SIG-M5 treated with dmso at 0.1 percent for 504 hours (cell line): ENCODE measurements at regions not wholly inside any gene's neighbourhood (a gene's known extent, or its start where the extent isn't known, plus 50 kb on each side); places are given as distances from the start of the nearest gene placed in this dataset.
A peak's percentile ranks its signal among the peaks of the same experiment; 100 is the strongest.
"Not testable (repeated sequence)": the region's sequence is repeated elsewhere in the genome, so short reads cannot be mapped to it uniquely, and the experiment has no call there.

Source experiments
- DNase-seq: peaks from one replicate; lab custom pipeline; 2025; ENCODE audit not compliant: unreplicated experiment; lab: John Stamatoyannopoulos, UW

DNA sequence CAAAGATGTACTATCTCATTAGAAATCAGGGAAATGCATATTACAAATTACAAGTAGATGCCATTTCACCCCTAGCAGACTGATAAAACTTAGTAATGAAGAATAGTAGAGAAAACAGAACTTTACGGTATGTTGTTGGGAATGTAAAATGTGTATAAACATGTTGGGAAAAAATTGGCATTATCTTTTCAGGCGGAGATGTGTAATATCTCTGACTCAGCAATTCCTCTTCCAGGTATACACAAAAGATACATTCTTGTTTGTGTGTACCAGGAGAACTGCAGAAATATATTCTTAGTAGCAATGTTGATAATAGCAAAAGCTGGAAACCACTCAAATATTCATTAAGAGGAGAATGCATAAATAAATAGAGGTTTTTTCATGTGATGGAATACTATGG lies 204.5 kb downstream of the LPIN1 start:
- DNase-seq: no peak

DNA sequence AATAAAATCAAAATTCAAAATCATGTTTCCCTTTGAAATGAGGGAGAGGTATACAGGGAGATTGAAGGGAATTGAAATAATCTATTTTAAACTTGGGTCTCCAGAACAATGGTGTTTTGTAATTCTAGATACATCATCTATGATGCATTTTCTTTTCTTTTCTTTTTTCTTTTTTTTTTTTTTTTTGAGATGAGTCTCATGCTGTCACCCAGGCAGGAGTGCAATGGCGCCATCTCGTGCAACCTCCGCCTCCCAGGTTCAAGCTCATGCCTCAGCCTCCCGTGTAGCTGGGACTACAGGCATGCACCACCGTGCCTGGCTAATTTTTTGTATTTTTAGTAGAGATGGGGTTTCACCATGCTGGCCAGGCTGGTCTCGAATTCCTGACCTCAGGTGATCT lies 205.1 kb downstream of the LPIN1 start:
- DNase-seq: not testable (repeated sequence)

DNA sequence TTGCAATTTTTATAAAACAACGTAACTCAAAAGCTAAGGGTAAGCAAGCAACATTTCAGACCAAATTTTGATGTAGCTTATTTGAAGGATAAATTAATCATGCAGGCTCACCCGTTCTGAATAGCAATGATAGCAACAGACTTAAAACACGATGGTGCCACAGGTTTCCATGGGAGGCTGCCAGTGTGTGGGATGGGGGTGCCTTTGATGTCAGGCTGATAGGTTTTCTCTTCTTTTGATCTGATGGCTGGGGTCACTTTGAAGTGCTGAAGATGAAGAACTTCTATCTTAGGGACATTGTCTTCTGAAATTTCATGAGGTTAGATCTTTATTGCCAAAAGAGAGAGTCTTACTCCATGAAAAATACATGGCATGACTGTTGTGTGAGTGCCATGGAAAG lies 206.8 kb downstream of the LPIN1 start:
- DNase-seq: no peak

DNA sequence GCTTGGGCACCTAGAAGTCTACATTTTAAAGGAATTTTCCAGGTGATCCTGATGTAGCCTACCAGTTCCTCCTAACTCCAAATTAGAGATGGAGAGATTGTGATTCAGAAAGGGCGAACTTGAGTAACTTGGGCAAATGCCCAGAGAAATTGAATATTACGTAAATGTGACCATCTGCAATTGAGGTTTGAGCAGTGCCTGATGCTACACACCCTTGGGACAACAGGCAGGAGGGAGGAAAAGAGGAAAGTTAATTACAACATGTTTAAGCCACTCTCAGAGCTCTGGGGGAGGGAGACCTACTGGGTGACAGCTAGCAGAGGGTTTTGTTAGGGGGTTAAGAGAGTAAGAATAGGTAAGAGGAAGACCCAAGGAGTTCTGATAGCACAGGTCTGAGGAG lies 208.9 kb downstream of the LPIN1 start:
- peak; percentile 67 for DNase-seq

DNA sequence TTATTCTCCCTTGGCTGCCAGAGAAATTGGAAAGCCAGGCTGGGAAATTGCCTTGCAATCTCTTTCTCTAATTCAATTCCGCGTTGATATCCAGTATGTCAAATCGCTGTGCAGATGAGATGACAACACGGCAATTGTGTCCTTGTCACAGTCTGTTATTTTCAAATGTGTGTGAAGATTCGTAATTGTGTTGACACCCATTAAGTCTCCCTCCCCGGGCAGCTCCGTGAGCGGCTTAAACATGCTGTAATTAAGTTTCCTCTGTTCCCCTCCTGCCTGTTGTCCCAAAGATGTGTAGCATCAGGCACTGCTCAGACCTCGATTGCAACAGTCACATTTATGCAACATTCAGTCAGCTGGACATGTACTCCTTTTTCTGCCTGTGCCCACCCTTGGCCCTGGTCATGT lies 209.5 kb downstream of the LPIN1 start:
- DNase-seq: peak; percentile 39

DNA sequence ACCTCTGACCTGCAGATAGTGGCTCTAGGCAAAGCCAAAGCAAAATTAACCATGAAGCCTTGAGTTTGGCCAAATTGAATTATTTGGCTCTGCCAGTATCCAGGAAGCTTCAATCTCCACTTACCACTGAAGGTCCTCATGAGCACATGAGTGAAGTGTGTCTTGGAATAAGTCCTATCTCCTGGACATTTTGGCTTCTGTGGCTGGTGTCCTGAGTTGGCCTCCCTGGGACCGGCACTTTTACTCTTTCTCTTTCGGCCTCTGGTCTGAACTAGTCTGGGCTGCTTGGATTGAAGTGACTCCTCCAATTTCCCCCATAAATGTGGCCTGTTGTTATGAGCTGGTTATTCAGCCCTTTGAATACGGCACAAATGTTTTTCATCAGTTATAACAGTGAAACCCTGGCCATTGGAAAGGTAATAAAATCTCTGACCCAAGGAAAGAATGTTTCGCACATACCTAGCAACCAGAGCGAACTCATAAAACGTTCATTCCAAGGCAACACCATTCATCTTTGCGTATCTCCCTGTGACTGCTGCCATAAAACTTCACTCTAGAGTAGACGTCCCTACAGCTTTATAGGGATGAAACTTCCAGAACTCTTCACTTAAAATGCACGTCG lies 216.4 kb downstream of the LPIN1 start:
- DNase-seq: no peak

DNA sequence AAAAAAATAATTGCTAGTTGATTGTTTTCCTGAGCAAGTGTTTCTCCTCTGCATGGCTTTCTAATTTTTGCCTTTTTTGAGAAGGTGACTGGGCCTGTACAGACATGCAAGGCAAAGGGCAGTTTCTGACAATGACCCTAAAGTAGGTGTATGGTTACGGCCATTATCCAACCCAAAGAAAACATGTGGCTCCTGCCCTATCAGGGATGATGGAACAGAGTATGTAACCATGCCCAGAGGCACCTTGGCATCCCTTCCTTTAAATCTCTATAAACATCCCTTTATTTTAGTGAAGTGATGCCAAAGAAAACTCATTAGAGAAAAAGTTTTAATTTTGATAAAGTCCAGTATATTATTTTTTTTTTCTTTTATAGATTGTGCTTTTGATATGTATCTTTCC lies 217.5 kb downstream of the LPIN1 start:
- DNase-seq: no peak

DNA sequence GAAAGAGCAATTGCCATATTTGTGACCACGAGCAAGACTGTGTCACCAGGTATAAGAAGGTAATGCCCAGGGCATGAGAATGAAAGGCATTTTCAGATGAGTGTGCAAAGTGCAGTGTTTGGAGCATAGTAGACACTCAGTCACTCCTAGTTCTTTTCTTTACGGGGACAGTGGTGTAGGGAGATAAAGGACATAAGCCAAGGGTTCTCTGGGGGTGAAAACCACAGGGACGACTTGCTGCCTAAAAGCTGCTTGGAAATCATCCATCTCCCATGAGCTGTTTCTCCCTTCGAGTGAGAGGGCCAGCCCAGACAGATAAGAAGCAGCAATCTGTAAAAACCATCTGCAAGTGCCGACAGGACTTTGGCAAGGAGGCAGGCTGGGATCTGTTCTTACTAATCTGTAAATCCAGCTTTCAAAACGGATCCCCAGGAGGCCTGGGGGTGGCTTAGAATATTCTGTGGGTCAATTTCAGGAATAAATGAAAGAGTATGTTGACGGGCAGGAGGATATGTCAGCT lies 221.6 kb downstream of the LPIN1 start:
- no peak for DNase-seq

DNA sequence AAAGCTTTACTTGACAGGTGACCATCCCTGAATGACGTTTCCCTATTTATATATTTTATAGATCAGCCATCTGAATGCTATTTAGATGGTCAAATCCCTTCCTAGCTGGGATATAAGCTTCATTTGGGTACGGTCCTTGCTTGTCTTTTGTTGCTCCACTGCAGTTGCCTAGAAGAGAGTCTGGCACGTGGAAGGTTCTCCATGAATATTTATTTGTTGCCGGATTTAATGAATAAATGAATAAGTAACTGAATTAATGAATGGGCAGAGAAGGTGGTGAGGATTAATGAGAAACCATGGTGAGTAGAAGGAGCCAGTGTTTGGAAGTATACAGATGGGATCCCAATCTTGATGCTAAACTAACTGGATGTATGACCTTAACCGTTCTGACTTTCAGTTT lies 222.1 kb downstream of the LPIN1 start:
- DNase-seq: no peak

DNA sequence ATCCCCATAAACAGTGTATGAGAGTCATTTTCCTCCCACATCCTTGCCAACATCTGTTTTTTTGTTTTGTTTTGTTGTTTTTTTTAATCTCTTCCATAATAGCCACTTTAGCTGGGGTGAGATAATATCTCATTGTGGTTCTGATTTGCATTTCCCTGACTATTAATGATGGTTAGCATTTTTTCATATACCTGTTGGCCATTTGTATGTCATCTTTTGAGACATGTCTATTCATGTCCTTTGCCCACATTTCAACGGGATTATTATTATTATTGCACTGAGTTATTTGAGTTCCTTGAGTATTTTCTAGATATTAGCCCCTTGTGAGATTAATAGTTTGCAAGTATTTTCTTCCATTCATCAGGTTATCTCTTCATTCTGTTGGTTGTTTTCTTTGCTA lies 223.3 kb downstream of the LPIN1 start:
- DNase-seq: no peak

DNA sequence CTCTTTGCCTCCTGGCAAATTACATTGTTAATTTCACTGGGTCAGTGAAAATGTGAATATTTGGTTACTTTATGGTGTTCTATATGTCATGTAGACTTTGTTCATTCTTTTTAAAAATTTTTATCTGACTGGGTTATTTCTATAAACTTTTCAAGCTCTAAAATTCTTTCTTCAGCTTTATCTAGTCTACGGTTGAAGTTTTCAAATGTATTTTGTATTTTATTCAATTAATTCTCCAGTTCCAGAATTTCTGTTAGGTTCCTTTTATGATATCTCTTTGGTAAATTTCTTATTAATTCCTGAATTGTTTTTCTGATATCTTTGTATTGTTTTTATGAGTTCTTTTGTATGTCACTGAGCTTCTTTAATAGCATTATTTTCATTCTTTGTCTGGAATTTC lies 228.1 kb downstream of the LPIN1 start:
- no peak for DNase-seq

DNA sequence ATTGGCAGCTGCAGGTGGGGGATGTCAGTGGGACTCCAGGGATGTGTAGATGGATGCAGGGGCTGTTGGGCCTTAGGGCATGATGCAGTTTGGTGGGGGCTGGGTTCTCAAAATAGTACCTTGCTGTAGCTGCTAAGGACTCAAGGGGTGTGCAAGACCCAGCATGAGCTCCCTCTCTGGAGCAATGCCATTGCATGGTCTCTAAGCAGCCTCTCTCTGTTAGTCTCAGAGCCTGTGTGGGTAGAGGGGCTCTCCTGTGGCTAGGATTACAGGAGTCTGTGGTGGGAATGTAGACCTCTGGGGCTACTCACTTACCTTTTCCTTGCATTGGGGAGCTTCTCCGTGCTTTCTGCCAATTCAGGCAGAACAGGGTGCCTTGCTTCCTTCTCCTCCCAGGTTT lies 228.9 kb downstream of the LPIN1 start:
- DNase-seq: no peak

DNA sequence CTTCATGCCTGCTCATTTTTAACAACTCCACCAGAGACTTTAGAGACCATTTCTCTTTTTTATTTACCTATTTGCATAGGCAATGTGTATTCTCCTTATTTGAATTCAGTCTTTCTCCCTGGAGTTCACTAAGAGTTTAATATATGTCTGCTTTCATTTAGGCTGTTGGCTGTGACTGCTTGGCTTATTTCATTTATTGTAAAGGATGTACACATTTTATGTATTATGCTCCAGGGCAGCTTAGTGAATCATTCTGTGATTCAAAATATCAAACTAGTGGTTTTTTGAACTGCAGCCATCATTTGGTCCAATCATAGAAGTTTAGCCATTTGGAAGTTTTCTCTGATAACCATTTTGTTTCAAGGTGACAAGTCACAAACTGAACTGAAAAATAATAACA lies 229.6 kb downstream of the LPIN1 start:
- DNase-seq: no peak

DNA sequence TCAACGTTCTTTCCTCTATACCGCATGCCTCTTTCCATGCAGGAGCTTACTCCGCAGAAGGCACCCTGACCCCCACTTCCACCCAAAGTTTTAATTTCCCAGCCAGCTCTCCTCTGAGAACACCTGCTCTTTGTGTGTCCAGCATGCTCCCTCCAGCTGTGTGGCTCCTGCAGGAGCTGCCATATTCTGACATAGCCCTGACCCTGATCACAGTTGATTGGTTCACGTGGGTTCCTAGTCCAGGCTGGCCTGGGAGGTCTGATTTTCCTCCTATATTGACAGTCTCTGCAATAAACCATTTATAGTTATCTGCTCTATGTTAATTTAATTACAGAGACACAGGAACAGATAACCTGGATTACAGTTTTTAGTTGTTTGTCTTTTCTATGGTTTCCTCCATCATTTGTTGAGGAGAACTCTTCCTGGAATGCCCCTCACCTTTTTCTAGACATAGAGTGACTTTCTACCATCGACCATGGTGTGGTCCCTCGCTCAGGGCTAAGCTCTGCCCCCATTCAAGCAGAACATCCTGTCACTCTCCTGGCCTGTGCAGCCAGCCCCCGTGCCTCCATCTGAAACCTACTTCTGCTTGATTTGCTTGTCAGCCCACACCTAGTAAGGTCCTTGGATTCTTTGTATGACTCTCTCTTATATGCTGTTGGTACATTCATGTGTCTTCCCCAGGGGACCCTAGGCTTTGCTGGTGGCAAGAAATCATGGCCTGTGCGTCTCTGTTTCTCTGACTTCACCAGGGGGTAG lies 231.5 kb downstream of the LPIN1 start:
- DNase-seq: no peak

DNA sequence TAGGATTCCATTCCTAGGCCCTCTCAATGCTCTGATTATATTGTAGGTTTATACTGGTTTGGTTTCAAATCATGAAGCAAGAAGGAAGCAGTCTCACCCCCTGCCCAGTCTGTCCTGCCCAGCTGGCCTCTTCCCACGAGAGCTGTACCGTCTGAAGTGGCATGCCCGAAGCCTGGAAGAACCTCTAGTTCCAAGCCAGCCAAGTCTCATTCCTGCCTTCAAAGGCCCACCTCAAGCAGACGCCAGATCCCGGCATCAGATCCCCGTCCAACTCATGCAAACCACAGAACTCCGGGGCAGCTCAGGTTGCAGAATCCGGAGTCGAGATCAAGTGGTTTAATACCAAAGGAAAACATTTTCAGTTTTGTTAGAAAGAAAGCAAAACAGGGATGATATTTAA lies 234.4 kb downstream of the LPIN1 start:
- DNase-seq: no peak

DNA sequence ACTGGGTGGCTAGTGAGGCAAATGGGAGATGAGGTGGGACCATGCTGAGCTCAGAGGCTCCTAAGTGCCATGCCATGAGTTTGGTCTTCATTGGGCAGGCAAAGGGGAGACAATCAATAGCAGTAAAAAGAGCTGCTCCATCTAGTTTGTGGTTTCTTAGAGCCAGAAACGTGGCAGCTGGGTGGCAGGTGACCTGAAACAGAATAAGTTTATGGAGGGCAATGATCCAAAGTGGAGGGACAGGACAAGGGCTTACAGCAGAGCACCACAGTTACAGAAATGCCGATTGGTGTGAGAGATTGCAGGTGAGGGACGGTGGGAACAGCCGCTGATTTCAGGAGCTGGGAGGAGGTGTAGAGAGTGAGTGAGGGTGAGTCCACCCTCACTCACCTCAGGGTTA lies 237.0 kb downstream of the LPIN1 start:
- no peak for DNase-seq

DNA sequence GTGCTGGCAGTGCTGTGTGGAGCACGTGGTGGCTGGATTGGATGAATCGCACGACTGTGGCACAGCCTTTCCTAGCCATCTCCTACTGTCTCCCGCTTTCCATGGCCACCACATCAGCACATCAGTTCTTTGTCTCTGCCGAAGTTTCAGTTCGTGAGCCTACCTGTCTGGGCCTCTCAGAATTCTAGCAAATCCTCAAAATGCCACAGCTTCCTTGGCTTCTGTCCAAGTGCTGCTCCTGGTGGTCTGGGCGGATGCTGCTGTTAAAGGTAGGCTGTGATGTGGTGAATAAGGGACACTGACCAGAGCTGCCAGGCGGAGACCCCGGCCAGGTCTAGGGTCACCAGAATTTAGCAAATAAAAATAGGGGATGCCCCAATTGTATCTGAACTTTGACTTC lies 237.4 kb downstream of the LPIN1 start:
- no peak for DNase-seq

DNA sequence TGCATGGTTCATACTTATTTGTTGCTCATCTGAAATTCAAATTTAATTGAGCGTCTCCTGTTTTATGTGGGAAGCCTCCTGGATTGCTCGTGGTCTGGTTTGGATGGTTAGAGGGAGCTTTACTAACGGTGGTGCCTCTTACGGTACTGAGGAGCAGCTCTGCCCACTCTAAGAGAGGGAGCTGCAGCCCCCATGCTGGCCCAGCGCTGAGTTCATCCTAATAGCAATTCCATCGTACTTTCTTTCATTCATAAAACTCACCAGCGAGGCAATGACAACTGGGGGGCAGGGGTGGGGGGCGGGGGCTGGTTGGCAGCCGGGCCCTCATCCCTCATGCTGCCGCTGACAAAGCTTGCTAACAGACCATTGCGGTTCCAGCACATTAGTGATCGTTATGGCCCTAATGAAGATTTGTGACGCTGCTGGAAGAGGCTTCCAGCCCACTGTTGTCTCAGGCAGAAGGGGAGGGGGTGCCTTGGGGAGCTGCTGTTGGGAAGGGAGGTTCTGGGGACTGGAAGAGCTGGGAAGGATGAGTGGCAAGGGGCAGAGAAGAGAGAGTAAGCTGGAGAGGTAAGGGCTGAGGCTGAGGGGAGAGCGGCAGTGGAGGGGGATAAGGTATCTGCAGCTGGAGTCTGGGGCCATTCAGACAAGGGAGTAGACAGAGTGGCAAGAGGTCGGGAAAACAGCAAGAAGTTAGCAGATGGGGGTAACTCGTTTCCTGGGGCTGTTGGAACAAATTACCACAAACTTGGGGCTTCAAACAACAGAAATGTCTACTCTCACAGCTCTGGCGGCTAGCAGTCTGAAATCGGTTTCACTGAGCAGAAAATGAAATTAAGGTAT lies 238.1 kb downstream of the LPIN1 start:
- DNase-seq: no peak

DNA sequence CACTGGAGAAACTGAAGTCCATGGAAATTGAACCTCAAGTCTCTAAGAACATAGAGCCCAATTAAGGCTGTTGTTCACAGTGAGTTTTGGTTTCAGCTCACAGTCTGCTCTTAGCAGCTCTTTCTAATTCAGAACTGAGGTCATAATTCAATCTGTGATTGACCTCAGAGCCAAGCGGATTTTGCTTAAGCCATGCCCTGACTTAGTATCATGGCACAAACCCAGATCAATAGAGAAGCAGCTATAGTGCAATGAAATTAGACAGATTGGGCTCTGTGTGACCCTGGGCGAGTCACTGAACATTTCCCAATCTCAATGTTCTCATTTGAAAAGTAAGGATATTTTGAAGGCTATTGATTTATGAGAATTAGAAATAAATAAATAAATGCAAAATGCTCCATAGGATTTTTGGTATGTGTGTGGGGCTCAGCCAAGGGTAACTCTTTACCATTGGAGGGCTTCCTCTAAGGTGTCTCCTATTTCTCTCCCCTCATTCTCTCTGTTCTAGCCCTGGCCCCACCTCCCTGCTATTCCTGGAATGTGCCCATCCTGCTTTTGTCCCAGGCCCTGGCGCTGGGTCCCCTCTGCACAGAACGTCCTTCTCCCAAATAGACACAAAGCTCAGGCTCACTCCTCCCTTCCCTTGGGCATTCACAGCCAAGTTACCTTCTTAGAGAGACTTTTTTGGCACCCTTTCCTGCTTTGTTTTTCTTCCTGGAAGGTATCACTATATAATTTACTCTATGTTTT lies 239.6 kb downstream of the LPIN1 start:
- DNase-seq: no peak

DNA sequence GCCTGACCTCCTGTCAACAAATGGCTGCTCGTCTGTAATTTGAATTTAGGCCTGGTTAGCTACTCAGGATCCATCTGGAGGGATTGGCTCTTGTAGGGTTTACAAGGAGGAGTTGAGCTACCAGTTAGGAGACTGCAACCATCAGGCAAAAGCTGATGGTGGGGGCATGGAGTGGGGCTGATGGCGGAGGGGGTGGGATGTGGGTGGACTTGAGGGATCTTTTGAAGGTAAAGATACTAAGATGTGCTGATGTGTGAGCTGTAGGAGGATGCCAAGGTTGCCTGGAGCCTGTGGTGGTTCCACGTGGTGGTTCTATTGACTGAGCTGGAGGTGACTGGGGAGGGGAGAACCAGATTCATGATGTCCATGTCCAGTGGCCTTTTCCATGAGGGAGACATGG lies 240.7 kb downstream of the LPIN1 start:
- DNase-seq: no peak

DNA sequence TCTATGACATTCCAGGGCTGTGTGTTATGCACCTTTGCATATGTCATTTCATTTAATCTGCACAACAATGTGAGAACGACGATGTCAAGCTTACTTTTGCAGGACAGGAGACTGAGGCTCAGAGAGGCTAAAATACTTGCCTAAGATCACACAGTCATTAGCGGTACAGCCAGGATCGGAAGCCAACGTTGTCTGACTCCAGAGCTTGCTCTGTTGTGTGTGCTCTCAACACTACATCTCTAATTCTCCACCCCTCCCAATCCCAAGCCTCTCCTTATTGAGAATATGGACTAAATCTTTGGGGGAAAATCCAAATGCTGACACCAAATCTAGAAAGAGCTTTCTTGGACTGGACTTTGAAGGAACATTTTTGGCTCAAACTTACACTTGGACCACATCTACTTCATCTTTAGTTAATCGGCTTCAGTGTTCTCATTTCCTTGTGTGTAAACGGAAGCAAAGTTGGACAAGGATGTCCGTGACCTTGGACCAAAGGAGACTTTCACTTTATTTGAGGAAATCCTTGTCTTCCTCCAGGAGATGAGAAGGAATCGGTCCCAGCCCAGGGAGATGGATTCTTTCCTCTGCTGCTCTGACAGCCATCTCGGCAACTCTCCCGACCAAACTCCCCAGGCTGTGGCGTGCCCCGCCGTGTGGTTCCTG lies 242.4 kb downstream of the LPIN1 start:
- DNase-seq: no peak
